ENCODE measurements at regions not wholly inside any gene's neighbourhood (a gene's known extent, or its start where the extent isn't known, plus 50 kb on each side); places are given as distances from the start of the nearest gene placed in this dataset.

DNA sequence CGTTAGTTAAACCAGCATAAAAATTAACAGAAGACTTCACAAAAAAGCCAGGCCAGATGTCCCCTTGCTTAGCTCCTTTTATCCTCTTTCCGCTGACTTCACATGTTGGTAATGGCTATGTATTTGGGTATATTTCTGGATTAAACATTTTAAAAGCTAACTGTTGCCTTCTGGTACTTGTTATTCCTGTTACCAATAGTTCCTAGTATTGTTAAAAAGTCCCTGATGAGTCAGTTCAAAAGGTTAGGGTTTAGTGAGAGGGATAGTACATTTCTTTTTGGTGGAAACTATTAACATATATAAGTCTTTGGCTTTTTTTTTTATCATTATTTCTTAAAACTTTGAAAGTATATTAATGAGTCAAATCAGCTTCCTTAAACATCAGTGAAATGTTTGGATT is 103.2 kb upstream of the ELL2 start:
- Mint-ChIP-seq H3K36me3 (no peaks in the 10 kb centered on the region), H3K27me3 (ENCODE audit: low read depth) (no peaks in the 10 kb centered on the region; the same call in 1 of the 2 replicates), H3K4me3 (no peak overlapping the region), H3K9me3 (no peaks in the 10 kb centered on the region), H3K4me1 (peaks cover 18% of the 10 kb centered on the region), H3K27ac (no peak overlapping the region)
- ChIA-PET CTCF (no interaction called here), POLR2A (no interaction called here)
- DNase-seq (ENCODE audit: low spot score) (no peak), ATAC-seq (no peak)
- TF ChIP-seq, protein P1, sequence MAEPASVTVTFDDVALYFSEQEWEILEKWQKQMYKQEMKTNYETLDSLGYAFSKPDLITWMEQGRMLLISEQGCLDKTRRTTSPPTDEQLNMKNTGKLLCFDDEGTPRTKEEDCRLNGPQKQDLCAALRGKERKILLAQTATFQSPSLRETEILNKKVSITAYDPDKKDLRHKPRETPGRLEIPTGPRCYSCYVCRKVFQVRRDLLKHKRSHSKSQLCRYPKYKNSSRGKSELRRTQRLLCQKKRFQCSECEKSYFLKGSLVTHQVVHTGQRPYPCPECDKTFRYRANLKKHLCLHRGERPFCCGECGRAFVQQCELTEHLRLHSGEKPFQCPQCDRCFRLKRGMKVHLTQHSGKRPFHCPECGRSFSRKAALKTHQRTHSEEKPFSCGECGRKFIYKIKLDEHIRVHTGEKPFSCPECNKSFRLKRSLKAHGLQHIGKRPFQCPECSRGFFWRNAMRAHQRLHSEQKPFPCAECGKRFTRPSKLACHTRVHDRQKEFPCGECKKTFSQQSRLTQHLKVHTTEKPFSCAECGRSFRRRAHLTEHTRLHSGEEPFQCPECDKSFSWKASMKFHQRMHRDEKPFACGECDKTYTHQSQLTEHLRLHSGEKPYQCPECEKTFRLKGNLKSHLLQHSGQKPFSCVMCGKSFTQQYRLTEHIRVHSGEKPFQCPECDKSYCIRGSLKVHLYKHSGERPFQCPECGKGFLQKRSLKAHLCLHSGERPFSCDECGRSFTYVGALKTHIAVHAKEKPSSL (CRISPR knock-in tag; conservative IDR thresholded peaks at IDR 0.05): no peak
- TF ChIP-seq ZNF232 (CRISPR knock-in tag; IDR thresholded peaks at IDR 0.05) (no peak), ZNF396 (CRISPR knock-in tag; IDR thresholded peaks at IDR 0.05; ENCODE audit: borderline replicate concordance) (no peak), HMGA2 (CRISPR knock-in tag; IDR thresholded peaks at IDR 0.05) (no peak), TCF7 (CRISPR knock-in tag; IDR thresholded peaks at IDR 0.05; ENCODE audit: low read depth) (no peak), FOXP1 (CRISPR knock-in tag; IDR thresholded peaks at IDR 0.05; ENCODE audit: borderline replicate concordance) (no peak)
- TF ChIP-seq, protein P2, sequence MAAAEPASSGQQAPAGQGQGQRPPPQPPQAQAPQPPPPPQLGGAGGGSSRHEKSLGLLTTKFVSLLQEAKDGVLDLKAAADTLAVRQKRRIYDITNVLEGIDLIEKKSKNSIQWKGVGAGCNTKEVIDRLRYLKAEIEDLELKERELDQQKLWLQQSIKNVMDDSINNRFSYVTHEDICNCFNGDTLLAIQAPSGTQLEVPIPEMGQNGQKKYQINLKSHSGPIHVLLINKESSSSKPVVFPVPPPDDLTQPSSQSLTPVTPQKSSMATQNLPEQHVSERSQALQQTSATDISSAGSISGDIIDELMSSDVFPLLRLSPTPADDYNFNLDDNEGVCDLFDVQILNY (CRISPR knock-in tag; IDR thresholded peaks at IDR 0.05): no peak
- TF ChIP-seq, protein P3, sequence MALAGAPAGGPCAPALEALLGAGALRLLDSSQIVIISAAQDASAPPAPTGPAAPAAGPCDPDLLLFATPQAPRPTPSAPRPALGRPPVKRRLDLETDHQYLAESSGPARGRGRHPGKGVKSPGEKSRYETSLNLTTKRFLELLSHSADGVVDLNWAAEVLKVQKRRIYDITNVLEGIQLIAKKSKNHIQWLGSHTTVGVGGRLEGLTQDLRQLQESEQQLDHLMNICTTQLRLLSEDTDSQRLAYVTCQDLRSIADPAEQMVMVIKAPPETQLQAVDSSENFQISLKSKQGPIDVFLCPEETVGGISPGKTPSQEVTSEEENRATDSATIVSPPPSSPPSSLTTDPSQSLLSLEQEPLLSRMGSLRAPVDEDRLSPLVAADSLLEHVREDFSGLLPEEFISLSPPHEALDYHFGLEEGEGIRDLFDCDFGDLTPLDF (CRISPR knock-in tag; IDR thresholded peaks at IDR 0.05): no peak
- TF ChIP-seq, protein P4, sequence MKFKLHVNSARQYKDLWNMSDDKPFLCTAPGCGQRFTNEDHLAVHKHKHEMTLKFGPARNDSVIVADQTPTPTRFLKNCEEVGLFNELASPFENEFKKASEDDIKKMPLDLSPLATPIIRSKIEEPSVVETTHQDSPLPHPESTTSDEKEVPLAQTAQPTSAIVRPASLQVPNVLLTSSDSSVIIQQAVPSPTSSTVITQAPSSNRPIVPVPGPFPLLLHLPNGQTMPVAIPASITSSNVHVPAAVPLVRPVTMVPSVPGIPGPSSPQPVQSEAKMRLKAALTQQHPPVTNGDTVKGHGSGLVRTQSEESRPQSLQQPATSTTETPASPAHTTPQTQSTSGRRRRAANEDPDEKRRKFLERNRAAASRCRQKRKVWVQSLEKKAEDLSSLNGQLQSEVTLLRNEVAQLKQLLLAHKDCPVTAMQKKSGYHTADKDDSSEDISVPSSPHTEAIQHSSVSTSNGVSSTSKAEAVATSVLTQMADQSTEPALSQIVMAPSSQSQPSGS (CRISPR knock-in tag; IDR thresholded peaks at IDR 0.05; ENCODE audit: borderline replicate concordance, low read depth): no peak
- TF ChIP-seq, protein P5, sequence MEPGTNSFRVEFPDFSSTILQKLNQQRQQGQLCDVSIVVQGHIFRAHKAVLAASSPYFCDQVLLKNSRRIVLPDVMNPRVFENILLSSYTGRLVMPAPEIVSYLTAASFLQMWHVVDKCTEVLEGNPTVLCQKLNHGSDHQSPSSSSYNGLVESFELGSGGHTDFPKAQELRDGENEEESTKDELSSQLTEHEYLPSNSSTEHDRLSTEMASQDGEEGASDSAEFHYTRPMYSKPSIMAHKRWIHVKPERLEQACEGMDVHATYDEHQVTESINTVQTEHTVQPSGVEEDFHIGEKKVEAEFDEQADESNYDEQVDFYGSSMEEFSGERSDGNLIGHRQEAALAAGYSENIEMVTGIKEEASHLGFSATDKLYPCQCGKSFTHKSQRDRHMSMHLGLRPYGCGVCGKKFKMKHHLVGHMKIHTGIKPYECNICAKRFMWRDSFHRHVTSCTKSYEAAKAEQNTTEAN (CRISPR knock-in tag; IDR thresholded peaks at IDR 0.05): no peak
- TF ChIP-seq, protein P6, sequence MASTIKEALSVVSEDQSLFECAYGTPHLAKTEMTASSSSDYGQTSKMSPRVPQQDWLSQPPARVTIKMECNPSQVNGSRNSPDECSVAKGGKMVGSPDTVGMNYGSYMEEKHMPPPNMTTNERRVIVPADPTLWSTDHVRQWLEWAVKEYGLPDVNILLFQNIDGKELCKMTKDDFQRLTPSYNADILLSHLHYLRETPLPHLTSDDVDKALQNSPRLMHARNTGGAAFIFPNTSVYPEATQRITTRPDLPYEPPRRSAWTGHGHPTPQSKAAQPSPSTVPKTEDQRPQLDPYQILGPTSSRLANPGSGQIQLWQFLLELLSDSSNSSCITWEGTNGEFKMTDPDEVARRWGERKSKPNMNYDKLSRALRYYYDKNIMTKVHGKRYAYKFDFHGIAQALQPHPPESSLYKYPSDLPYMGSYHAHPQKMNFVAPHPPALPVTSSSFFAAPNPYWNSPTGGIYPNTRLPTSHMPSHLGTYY (CRISPR knock-in tag; IDR thresholded peaks at IDR 0.05): no peak

DNA sequence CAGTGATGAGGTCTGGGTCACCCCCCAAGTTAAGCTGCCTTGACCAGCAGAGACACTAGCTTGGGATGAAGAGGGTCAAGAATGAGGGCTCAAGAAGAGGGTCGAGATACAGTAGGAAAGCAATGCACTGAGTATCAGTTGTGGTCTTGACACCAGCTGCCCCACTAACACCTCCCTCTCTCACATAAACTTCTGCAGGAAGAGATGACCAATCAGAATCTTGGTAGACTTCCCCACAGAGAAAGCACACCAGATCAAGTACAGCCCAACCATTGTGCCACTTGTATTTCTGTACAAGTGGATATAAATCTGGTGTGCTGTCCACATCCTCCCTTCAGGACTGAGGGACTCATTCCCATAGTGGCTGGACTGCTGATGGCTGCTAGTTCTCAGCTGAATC is 101.2 kb upstream of the ELL2 start:
- Mint-ChIP-seq H3K4me3 (no peak overlapping the region), H3K9me3 (no peaks in the 10 kb centered on the region), H3K4me1 (peaks cover 26% of the 10 kb centered on the region), H3K27me3 (ENCODE audit: low read depth) (no peaks in the 10 kb centered on the region; the same call in 1 of the 2 replicates), H3K27ac (no peak overlapping the region), H3K36me3 (no peaks in the 10 kb centered on the region)
- no peak for ATAC-seq
- TF ChIP-seq NFYB (CRISPR knock-in tag; conservative IDR thresholded peaks at IDR 0.05; ENCODE audit: low read depth) (no peak), NR1H2 (CRISPR knock-in tag; IDR thresholded peaks at IDR 0.05) (no peak)
- TF ChIP-seq, protein P7, sequence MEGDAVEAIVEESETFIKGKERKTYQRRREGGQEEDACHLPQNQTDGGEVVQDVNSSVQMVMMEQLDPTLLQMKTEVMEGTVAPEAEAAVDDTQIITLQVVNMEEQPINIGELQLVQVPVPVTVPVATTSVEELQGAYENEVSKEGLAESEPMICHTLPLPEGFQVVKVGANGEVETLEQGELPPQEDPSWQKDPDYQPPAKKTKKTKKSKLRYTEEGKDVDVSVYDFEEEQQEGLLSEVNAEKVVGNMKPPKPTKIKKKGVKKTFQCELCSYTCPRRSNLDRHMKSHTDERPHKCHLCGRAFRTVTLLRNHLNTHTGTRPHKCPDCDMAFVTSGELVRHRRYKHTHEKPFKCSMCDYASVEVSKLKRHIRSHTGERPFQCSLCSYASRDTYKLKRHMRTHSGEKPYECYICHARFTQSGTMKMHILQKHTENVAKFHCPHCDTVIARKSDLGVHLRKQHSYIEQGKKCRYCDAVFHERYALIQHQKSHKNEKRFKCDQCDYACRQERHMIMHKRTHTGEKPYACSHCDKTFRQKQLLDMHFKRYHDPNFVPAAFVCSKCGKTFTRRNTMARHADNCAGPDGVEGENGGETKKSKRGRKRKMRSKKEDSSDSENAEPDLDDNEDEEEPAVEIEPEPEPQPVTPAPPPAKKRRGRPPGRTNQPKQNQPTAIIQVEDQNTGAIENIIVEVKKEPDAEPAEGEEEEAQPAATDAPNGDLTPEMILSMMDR (IDR thresholded peaks at IDR 0.05): no peak
- TF ChIP-seq, protein P8, sequence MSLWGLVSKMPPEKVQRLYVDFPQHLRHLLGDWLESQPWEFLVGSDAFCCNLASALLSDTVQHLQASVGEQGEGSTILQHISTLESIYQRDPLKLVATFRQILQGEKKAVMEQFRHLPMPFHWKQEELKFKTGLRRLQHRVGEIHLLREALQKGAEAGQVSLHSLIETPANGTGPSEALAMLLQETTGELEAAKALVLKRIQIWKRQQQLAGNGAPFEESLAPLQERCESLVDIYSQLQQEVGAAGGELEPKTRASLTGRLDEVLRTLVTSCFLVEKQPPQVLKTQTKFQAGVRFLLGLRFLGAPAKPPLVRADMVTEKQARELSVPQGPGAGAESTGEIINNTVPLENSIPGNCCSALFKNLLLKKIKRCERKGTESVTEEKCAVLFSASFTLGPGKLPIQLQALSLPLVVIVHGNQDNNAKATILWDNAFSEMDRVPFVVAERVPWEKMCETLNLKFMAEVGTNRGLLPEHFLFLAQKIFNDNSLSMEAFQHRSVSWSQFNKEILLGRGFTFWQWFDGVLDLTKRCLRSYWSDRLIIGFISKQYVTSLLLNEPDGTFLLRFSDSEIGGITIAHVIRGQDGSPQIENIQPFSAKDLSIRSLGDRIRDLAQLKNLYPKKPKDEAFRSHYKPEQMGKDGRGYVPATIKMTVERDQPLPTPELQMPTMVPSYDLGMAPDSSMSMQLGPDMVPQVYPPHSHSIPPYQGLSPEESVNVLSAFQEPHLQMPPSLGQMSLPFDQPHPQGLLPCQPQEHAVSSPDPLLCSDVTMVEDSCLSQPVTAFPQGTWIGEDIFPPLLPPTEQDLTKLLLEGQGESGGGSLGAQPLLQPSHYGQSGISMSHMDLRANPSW (CRISPR knock-in tag; conservative IDR thresholded peaks at IDR 0.05; ENCODE audit: low read depth): no peak
- ChIA-PET CTCF (no interaction called here), POLR2A (no interaction called here)
- no peak for DNase-seq (ENCODE audit: low spot score)
